Neural cell (in vitro differentiated cells): ENCODE measurements at regions not wholly inside any gene's neighbourhood (a gene's known extent, or its start where the extent isn't known, plus 50 kb on each side); places are given as distances from the start of the nearest gene placed in this dataset.

Experiments used
- H2AFZ ChIP-seq: fragments of 200-600, 300-800 bp; sonication (generic), shearing (Covaris generic); 2 replicates; pipeline ENCODE4 v1.6.0; 2014; ENCODE audit warnings: low read depth, mild to moderate bottlenecking, antibody characterized with exemption, low read length, moderate library complexity
- H3F3A ChIP-seq: fragments of 200-600 bp; shearing (Covaris generic); 2 replicates; pipeline ENCODE4 v1.6.1; 2016; ENCODE audit warnings: mild to moderate bottlenecking, moderate library complexity, mixed read lengths, antibody characterized with exemption, low read length; ENCODE audit not compliant: insufficient read depth, poor library complexity, severe bottlenecking
- H3K27ac ChIP-seq: fragments of 200-600, 300-800 bp; sonication (generic), shearing (Covaris generic); 2 replicates; pipeline ENCODE4 v1.5.1; 2014; ENCODE audit warnings: mild to moderate bottlenecking, low read length, moderate library complexity
- H3K27me3 ChIP-seq: fragments of 300-800, 200-600 bp; sonication (generic), shearing (Covaris generic); 2 replicates; pipeline ENCODE4 v1.6.0; 2014; ENCODE audit warnings: mild to moderate bottlenecking, low read depth, low read length, moderate library complexity; ENCODE audit not compliant: insufficient read depth
- H3K36me3 ChIP-seq: fragments of 300-800, 200-600 bp; sonication (generic), shearing (Covaris generic); 2 replicates; pipeline ENCODE4 v1.5.1; 2014; ENCODE audit warnings: mild to moderate bottlenecking, antibody characterized with exemption, low read length, moderate library complexity; ENCODE audit not compliant: insufficient read depth
- H3K4me2 ChIP-seq: fragments of 300-800, 200-600 bp; sonication (generic), shearing (Covaris generic); 2 replicates; pipeline ENCODE4 v1.6.0; 2014; ENCODE audit warnings: mild to moderate bottlenecking, low read length
- H3K4me3 ChIP-seq: fragments of 300-800, 200-600 bp; sonication (generic), shearing (Covaris generic); 2 replicates; pipeline ENCODE4 v1.5.1; 2014; ENCODE audit warnings: mild to moderate bottlenecking, low read length, moderate library complexity
- H3K79me2 ChIP-seq: fragments of 200-600 bp; shearing (Covaris generic); replicated peaks from 2 replicates; pipeline ENCODE4 v1.6.0; 2014; ENCODE audit warnings: mild to moderate bottlenecking, low read length, moderate library complexity; ENCODE audit not compliant: insufficient read depth
- H3K9ac ChIP-seq: fragments of 300-800, 200-600 bp; sonication (generic), shearing (Covaris generic); 2 replicates; pipeline ENCODE4 v1.6.1; 2016; ENCODE audit warnings: mild to moderate bottlenecking, low read length, mixed read lengths
- H3K9me2 ChIP-seq: fragments of 200-600 bp; shearing (Covaris generic); 2 replicates; pipeline ENCODE4 v1.6.1; 2016; ENCODE audit warnings: mild to moderate bottlenecking, low read length, mixed read lengths; ENCODE audit not compliant: insufficient read depth
- H3K9me3 ChIP-seq: fragments of 200-600, 300-800 bp; sonication (generic), shearing (Covaris generic); 2 replicates; pipeline ENCODE4 v1.6.1; 2016; ENCODE audit warnings: mild to moderate bottlenecking, mixed run types, low read length, moderate library complexity, mixed read lengths
- H4K20me1 ChIP-seq: fragments of 200-600 bp; shearing (Covaris generic); 2 replicates; pipeline ENCODE4 v1.6.1; 2016; ENCODE audit warnings: mild to moderate bottlenecking, mixed run types; ENCODE audit not compliant: insufficient read depth
- CTCF ChIP-seq: fragments of 450-650 bp; IDR thresholded peaks from 2 replicates; pipeline ENCODE4 v1.5.1; 2014; ENCODE audit warnings: antibody characterized with exemption, mild to moderate bottlenecking, moderate library complexity; ENCODE audit not compliant: poor library complexity, severe bottlenecking
- EP300 ChIP-seq: fragments of 450-650 bp; conservative IDR thresholded peaks from 2 replicates; pipeline ENCODE4 v1.6.1; 2014; ENCODE audit warnings: antibody characterized with exemption, mild to moderate bottlenecking, moderate library complexity; ENCODE audit not compliant: poor library complexity, severe bottlenecking
- EZH2 ChIP-seq: fragments of 200-600, 300-800 bp; shearing (Covaris generic), sonication (generic); IDR thresholded peaks from 2 replicates; pipeline ENCODE4 v1.6.1; 2014; ENCODE audit warnings: antibody characterized with exemption, low read length, borderline replicate concordance, mild to moderate bottlenecking; ENCODE audit not compliant: insufficient read depth, poor library complexity, severe bottlenecking
- MXI1 ChIP-seq: fragments of 450-650 bp; conservative IDR thresholded peaks from 2 replicates; pipeline ENCODE4 v1.6.1; 2014; ENCODE audit warnings: antibody characterized with exemption, mild to moderate bottlenecking; ENCODE audit not compliant: poor library complexity, severe bottlenecking
- POLR2AphosphoS5 ChIP-seq: IDR thresholded peaks from 2 replicates; pipeline ENCODE4 v1.6.1; 2012
- RAD21 ChIP-seq: fragments of 450-650 bp; conservative IDR thresholded peaks from 2 replicates; pipeline ENCODE4 v1.6.1; 2014; ENCODE audit warnings: antibody characterized with exemption, mild to moderate bottlenecking, moderate library complexity
- REST ChIP-seq: IDR thresholded peaks from 2 replicates; pipeline ENCODE4 v1.6.1; 2012; ENCODE audit warnings: borderline replicate concordance
- SMC3 ChIP-seq: fragments of 450-650 bp; conservative IDR thresholded peaks from 2 replicates; pipeline ENCODE4 v1.6.1; 2014; ENCODE audit warnings: antibody characterized with exemption, mild to moderate bottlenecking, moderate library complexity; ENCODE audit not compliant: poor library complexity
- TAF1 ChIP-seq: IDR thresholded peaks from 2 replicates; pipeline ENCODE4 v1.6.1; 2012; ENCODE audit warnings: low read depth

DNA sequence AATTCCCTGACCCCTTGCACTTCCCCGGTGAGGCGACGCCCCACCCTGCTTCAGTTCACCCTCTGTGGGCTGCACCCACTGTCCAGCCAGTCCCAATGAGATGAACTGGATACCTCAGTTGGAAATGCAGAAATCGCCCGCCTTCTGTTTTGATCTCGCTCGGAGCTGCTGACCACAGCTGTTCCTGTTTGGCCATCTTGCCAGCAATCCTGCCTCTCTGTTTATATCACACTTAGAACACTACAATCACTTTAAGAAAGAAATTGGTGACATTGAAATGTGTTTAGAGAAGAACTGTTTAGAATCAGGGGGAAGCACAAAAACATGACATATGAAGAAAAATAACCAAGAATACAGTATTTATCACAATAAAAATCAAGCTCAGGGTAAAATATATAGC is 127.5 kb upstream of the SUCLG2 start:
- Histone ChIP-seq H2AFZ (no peak overlapping the region), H3K9ac (no peak overlapping the region), H3K9me3 (no peaks in the 10 kb centered on the region), H3K27ac (no peak overlapping the region), H3K36me3 (no peaks in the 10 kb centered on the region), H3K4me2 (no peak overlapping the region), H3K4me3 (no peak overlapping the region), H3K79me2 (no peaks in the 10 kb centered on the region), H3K9me2 (no peaks in the 10 kb centered on the region), H4K20me1 (no peaks in the 10 kb centered on the region), H3F3A (no peaks in the 10 kb centered on the region), H3K27me3 (no peaks in the 10 kb centered on the region)
- TF ChIP-seq SMC3 (no peak), EZH2 (no peak), RAD21 (no peak), POLR2AphosphoS5 (no peak), TAF1 (no peak), REST (no peak), EP300 (no peak), MXI1 (no peak), CTCF (no peak)

DNA sequence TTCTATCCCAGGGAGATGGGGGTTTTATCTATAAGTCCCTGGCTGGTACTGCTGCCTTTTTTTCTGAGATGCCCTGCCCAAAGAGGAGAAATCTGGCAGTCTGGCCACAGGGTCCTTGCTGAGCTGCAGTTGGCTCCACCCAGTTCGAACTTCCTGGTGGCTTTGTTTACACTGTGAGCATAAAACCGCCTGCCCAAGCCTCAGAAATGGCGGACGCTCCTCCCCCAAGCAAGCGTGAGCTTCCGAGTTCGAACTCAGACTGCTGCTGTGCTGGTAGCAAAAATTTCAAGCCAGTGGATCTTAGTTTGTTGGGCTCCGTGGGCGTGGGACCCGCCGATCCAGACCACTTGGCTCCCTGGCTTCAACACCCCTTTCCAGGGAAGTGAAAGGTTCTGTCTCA is 126.8 kb upstream of the SUCLG2 start:
- Histone ChIP-seq H3K9ac (no peak overlapping the region), H3K36me3 (no peaks in the 10 kb centered on the region), H3K27ac (no peak overlapping the region), H3K79me2 (no peaks in the 10 kb centered on the region), H3K4me2 (no peak overlapping the region), H4K20me1 (no peaks in the 10 kb centered on the region), H3K9me2 (no peaks in the 10 kb centered on the region), H3K9me3 (no peaks in the 10 kb centered on the region), H2AFZ (no peak overlapping the region), H3K27me3 (no peaks in the 10 kb centered on the region), H3K4me3 (no peak overlapping the region), H3F3A (no peaks in the 10 kb centered on the region)
- no peak for TF ChIP-seq EZH2

DNA sequence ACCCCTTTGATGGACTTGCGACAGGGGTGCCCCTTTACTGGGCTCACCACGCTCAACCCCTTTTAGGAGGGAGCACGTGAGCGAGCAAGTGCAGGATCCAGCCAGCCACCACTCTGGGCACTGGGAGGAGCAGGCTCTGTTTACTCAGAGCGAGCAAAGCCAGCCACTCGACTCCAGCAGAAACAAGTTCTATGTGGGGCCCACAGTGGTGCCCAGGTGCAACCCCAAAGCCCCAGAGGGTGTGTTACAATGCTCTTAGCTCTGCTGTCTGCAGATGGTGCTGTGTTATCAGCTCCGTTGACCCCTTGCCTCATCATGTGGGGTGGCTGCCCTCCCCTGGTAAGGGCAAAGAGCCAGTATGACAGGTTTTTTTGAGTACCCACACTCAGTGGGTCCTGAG is 120.3 kb upstream of the SUCLG2 start:
- H2AFZ ChIP-seq = no peak overlapping the region
- no peak overlapping the region for H3K4me3 ChIP-seq
- no peak overlapping the region for H3K9ac ChIP-seq
- H4K20me1 ChIP-seq = no peaks in the 10 kb centered on the region
- H3K9me2 ChIP-seq = no peaks in the 10 kb centered on the region
- no peaks in the 10 kb centered on the region for H3K36me3 ChIP-seq
- H3K9me3 ChIP-seq = no peaks in the 10 kb centered on the region
- H3K27ac ChIP-seq = no peak overlapping the region
- H3K79me2 ChIP-seq = no peaks in the 10 kb centered on the region
- no peaks in the 10 kb centered on the region for H3F3A ChIP-seq
- no peak overlapping the region for H3K4me2 ChIP-seq
- no peaks in the 10 kb centered on the region for H3K27me3 ChIP-seq
- TF ChIP-seq SMC3 = no peak
- TF ChIP-seq RAD21 = no peak
- TF ChIP-seq REST = no peak
- TF ChIP-seq POLR2AphosphoS5 = no peak
- TF ChIP-seq EZH2 = no peak
- no peak for TF ChIP-seq CTCF
- TF ChIP-seq MXI1 = no peak
- no peak for TF ChIP-seq TAF1
- TF ChIP-seq EP300 = no peak
